Right forelimb (tissue), 1 donor: ENCODE measurements at regions not wholly inside any gene's neighbourhood (a gene's known extent, or its start where the extent isn't known, plus 50 kb on each side); places are given as distances from the start of the nearest gene placed in this dataset.

Source experiments
- DNase-seq: peaks from one replicate; pipeline ENCODE4 v3.0.0-alpha.2; 2018

DNA sequence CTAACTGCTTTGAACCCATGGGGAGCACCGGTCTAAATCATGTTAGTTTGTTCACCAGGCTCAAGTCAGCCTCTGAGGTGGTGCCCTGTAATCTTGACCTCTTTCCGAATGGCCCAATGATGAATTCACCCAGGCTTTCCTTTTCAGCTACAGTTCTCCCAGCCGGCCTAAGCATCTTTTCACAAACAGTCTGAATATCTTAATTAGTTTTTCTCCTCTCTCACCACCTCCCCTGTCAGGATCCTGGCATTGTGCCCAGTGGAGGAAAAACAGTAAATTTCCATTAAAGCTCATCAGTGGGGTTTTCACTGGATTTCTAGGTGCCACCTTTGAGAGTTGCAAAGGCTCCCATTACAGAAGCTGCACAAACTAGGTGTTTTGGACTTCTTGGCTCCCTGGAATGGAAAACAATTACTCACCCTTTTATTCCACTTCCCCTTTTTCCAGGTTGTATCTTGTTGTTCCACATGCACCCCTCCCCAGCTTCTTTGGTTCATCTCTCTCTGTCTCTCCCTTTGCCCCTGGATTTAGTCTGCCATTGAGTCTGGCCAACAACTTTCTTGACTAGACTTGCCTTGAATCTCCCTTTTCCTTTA lies 69.4 kb upstream of the ADAMTSL1 start:
- DNase-seq: no peak

DNA sequence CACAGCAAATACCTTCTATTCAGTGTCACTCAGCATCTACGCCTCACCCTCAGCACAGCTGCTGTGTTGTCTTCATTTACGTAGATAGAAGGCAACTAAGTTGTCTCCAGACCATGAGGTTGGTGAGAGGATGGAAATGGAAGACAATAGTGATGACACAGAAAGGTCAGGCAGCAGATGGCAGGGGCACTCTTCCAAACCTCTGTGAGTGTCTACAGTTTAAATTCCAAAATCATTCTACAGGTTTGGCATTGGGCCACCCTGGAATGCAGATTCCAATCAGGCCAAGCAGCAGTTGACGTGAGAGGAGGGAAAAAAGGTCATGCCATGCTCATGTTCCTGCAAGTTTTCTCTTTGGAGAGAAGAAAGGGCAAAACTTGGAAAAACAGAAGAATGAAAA lies 68.7 kb upstream of the ADAMTSL1 start:
- no peak for DNase-seq

DNA sequence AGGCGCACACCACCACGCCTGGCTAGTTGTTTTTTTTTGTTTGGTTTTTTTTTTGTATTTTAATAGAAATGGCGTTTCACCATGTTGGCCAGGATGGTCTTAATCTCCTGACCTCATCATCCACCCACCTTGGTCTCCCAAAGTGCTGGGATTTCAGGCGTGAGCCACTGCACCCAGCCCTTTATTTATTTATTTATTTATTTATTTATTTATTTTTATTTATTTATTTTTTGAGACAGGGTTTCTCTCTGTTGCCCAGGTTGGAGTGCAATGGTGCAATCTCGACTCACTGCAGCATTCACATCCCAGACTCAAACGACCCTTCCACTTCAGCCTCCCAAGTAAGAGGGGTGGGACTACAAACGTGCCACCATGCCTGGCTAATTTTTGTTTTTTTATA lies 63.0 kb upstream of the ADAMTSL1 start:
- DNase-seq: no peak

DNA sequence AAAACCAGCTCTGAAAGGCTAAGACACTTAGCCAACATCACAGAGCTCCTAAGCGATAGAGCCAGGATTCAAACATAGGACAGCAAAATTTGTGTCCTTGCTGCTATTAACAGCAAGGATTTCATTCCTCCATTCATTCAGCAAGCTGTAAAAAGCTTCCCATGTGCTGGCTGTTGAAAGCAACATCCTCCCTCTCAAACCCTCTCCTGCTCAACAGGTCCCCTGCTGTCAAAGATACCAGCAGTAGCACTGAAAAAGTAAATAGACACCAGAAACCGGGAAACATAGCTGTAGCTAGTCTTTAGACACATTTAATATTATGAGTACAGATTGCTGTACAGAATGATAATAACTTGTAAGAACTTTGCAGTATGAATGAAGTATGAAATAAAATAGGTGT lies 52.6 kb upstream of the ADAMTSL1 start:
- no peak for DNase-seq

DNA sequence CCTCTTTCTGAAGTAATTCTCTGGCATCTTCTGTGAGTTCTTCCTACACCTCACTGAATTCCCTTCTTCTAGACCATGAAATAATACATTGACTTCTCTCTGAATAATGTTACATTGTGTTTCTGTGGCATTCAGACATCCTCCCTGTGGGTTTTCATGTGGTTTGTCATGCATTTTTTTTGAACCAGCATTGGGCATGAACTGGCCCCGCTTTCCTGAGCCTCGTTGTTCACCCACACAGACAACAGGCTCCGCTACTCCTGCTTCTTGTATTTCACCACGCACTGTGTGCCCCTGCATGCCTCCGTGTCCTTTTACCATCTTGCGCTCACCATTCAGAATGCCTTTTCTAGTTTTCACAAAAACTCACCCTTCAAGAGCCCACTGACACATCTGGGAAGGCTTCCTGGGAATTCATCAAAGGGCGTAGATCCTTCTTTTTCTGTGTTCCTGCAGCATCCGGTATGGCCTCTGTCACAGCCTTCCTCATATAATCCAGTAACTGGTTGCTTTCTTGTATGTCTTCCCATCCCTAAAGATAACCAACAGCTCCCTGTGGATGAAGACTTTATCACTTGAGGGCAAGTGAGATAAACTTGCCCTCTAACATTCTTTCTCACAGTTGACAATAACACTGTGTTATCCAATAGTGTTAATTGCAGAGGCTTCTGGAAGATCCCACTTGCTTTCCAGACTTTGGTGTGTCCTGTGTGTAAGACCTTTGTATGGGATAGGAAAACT lies 51.5 kb upstream of the ADAMTSL1 start:
- no peak for DNase-seq

DNA sequence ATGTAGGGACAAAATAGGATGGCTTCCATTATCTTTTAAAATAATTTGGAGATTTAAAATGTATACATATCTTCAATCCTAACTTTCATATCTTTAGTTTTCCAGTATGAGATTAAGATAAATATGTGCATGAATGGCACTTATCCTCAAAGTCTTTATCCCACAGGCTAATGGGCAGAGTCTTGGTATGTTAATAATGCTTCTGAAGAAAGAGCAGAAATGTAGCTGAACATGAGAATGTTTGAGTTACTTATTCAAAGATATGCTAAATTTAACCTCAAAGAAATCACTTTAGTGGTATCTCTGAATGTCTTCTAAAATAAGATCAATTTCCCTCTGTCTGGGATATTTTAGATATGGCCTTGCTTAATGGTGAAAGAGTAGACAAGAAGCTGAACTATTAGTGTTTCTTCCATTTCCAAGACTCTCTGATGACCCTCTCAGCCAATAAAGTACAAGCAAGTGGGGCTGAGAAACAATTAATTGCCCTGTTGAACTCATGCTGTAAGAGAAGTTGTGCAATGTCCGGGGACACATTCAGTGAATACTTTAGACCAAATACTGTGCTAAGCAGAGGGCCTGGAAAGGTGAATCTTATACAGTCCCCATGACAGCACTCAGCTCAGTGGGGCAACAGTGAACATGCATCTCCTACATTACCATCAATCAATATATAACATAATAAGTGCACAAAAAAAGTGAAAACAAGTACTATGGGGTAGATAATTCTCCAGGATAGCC lies 50.0 kb upstream of the ADAMTSL1 start:
- DNase-seq: no peak
